ENCODE measurements at regions not wholly inside any gene's neighbourhood (a gene's known extent, or its start where the extent isn't known, plus 50 kb on each side); places are given as distances from the start of the nearest gene placed in this dataset.

GRCh38 chr2:158006961-158007719 is 94.5 kb upstream of the UPP2 start:
- TF ChIP-seq CTCF (IDR thresholded peaks at IDR 0.05; ENCODE audit: low read depth, low read length) = no peak
- no peak overlapping the region for H3K4me3 ChIP-seq (ENCODE audit: low read depth, low read length)

- no peak for TF ChIP-seq CTCF (IDR thresholded peaks at IDR 0.05; ENCODE audit: low read depth, low read length)
- H3K4me3 ChIP-seq (ENCODE audit: low read depth, low read length) = no peak overlapping the region
Observed at GRCh38 chr2:158004126-158004764, 97.4 kb upstream of the UPP2 start.

DNA sequence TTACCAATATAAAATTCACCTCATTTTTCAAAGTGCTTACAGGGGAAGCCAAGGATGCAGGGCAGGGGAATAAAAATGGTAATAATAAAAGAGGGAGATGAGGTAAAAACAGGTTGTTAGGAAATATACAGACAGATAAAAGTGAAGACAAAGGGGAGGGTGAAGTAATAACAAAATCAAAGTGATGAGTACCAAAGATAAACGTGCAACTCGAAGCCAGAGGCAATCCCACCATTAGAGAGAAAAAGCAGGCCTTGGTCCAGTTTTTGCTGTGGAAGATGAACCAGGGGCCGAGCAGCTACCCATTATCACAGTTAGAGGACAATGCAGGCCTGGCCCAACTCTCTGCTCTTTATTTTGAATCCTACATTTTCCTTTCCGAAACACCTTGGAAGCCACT is 99.6 kb upstream of the UPP2 start:
- TF ChIP-seq CTCF (IDR thresholded peaks at IDR 0.05; ENCODE audit: low read depth, low read length) = no peak
- H3K4me3 ChIP-seq (ENCODE audit: low read depth, low read length) = no peak overlapping the region

DNA sequence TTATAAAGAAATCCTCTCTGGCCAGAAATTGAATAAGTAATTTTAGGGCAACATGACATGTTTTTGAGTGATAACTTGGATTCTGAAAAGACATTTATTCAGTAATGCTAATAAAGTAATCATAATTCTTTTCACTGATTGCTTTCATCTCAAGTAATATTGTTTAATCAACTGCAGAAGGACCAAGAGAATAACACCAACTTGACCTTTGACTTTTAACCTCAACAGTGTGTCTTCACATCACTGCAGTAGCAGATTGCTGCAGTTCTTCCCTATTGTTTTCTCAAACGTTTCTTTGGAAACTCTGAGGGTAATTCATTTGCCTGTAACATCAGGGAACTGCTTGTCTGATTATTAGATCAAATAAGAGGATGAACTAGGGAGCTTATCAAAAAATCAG is 104.9 kb upstream of the UPP2 start:
- no peak overlapping the region for H3K4me3 ChIP-seq (ENCODE audit: low read depth, low read length)

GRCh38 chr2:157995117-157995516 is 106.6 kb upstream of the UPP2 start:
- TF ChIP-seq CTCF (IDR thresholded peaks at IDR 0.05; ENCODE audit: low read depth, low read length) = no peak
- H3K4me3 ChIP-seq (ENCODE audit: low read depth, low read length) = no peak overlapping the region

More for the DNA sequence above, 104.9 kb upstream of the UPP2 start:
- no peak for TF ChIP-seq CTCF (IDR thresholded peaks at IDR 0.05; ENCODE audit: low read depth, low read length)

GRCh38 chr2:157991932-157992331 is 109.7 kb upstream of the UPP2 start:
- H3K4me3 ChIP-seq (ENCODE audit: low read depth, low read length) = no peak overlapping the region
- TF ChIP-seq CTCF (IDR thresholded peaks at IDR 0.05; ENCODE audit: low read depth, low read length) = no peak

DNA sequence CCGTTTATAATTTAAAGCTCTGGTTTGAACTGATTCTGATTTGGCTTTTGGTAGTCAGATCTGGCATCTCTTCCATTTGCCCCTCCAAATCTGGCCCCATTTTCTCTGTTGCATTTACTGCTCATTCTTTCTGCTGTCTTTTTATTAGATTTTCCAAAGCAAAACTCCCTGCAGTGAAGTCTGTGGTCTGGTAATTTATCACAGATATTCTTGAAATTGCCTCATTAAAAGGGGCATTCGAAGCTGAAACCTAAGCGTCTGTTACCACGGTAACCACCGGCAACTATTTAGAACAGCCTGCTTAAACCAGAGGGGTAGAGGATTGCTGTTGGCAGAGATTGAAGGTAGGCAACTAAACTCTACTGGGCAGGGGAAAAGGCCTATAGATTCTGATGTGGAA is 111.5 kb upstream of the UPP2 start:
- no peak for TF ChIP-seq CTCF (IDR thresholded peaks at IDR 0.05; ENCODE audit: low read depth, low read length)

More for the DNA sequence above, 111.5 kb upstream of the UPP2 start:
- H3K4me3 ChIP-seq (ENCODE audit: low read depth, low read length) = no peak overlapping the region

All from WI38 (cell line).